Stimulated activated CD8-positive, alpha-beta memory T cell treated with anti-CD3 and anti-CD28 coated beads, Interleukin-7, amount 100 ng/mL, for 1 hour (primary cell): ENCODE measurements at regions not wholly inside any gene's neighbourhood (a gene's known extent, or its start where the extent isn't known, plus 50 kb on each side); places are given as distances from the start of the nearest gene placed in this dataset.

Source experiments
- DNase-seq, 2 donors: peaks; one replicate each; pipeline ENCODE4 v3.0.0-alpha.2; 2020; ENCODE audit warnings: low read depth in 2 of 2

DNA sequence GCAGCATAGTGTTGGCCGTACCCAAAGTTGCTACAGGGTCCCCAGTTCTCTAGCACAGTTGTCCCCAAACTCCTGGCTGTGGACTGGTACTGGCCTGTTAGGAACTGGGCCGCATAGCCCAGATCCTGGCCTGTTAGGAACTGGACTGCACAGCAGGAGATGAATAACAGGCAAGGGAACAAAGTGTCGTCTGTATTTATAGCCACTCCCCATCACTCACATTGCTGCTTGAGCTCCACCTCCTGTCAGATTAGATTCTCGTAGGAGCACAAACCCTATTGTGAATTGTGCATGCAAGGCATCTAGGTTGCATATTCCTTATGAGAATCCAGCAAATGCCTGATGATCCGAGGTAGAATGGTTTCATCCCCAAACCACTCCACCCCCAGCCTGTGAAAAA, 604.0 kb upstream of the LMCD1 start:
- DNase-seq = no peak

GRCh38 chr3:7913283-7913682, 588.3 kb upstream of the LMCD1 start:
- no peak for DNase-seq

GRCh38 chr3:7915356-7915755, 586.3 kb upstream of the LMCD1 start:
- DNase-seq = no peak

GRCh38 chr3:7917443-7918151, 584.0 kb upstream of the LMCD1 start:
- no peak for DNase-seq

DNA sequence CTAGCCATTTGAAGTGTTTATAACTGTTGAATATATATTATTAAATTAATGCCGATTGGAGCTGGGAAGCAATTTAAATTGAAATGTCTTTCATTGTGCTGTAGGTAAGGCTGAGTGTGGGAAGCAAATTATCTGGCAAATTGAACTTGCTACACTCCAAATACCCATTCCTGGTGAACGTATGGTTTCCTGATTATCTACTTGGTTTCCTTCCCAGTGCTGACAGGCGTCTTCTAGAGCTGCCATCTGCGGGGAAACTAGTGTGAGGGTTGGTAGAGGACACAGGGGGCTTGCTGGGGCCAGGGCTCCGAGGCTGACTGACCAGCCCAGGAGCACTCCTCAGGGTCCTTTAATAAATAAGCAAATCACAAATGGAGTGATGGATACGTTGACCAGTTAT, 581.4 kb upstream of the LMCD1 start:
- DNase-seq = no peak

DNA sequence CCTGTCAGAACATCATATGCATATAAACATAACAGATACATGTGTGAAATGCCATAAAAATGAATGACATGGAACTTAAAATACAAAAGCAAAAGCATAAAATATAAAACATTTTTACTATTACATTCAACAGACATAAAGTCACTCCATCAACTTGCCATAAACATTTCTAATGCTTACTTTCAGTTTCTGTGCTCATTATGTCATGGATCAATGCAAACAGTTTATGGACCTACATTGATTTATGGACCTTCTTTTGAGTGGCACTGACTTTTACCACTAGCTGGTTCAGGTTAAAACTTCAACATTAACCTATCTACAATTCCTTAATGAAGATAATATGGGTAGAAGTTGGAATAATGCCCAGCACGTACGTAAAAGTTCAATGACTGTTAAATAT, 577.4 kb upstream of the LMCD1 start:
- DNase-seq = no peak

GRCh38 chr3:7927015-7927414, 574.6 kb upstream of the LMCD1 start:
- no peak for DNase-seq

GRCh38 chr3:7927864-7928263, 573.8 kb upstream of the LMCD1 start:
- DNase-seq = no peak

DNA sequence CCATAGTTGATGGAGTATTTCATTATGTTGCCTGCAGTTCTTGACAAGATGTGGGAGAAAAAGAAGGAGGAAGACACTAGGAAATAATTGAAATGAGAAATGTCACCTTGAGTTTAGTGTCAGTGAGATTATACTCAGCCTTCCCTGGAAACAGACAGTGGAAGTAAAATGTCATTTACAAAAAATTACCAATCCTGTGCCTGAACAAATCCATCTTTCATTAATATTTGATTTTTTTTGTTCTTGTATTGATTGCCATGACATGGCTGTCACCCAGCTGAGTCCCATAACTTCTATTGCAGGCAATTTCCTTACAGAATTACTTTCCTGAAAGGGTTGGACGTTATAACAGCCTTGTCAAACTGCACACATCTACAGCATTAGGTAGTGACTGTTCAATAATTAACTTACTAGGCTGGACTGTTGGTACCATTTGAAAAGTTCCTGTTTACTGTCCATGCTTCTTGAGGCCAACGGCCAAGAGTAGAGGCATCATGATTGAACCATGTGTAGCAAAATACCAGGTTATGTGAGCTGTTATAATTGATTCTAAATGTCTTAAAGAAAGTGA, 572.2 kb upstream of the LMCD1 start:
- DNase-seq = no peak

- no peak for DNase-seq
Measured at GRCh38 chr3:7934362-7934761, 567.3 kb upstream of the LMCD1 start.

DNA sequence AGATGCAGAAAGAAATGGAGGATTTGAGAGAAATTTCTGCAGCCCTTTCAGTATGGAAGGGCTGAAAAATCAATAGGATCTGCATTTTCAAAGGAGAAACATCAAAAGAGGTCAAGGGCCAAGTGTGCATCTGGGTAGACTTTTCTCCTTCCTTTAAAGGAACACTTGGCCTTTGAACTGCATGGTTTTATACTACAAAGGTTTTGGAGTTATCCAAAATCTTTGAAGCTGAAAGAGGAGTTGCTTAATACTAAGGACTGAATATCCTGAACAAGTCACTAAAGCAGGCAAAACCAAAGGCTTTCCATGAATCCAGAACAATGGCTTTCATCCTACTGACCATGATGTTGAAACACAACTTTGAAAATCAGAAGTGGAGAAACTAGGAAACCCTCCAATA, 553.7 kb upstream of the LMCD1 start:
- DNase-seq = no peak

- no peak for DNase-seq
Measured at GRCh38 chr3:7950890-7951289, 550.7 kb upstream of the LMCD1 start.

DNA sequence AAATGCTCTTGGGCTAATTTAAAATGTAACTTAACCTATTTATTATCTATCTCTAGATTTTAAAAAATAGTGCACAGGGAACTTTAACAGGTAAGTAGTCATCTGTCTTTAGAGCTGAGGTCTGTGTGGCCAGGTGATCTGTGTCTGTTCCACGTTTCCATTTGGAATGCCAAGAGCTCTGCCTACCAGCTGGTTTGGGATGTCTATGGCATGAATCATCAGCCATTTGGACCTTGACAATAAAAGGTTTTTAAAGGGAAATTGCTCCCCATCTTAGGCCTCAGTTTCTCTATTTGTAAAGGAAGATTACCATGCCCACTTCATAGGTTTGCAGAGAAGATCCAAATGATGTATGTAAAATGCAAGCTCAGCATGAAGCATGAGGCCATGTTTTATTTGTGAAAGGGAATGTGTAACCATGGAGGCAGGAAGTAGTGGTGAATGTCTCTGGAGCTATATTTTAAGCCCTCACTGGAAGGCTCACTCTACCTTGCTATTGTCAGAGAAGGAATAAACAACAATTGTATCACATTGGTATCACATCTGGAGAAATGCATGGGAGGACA, 548.1 kb upstream of the LMCD1 start:
- DNase-seq = no peak

- no peak for DNase-seq
Measured at GRCh38 chr3:7957024-7957423, 544.6 kb upstream of the LMCD1 start.

GRCh38 chr3:7959094-7959493, 542.5 kb upstream of the LMCD1 start:
- no peak for DNase-seq

GRCh38 chr3:7960601-7961000, 541.0 kb upstream of the LMCD1 start:
- DNase-seq = no peak

DNA sequence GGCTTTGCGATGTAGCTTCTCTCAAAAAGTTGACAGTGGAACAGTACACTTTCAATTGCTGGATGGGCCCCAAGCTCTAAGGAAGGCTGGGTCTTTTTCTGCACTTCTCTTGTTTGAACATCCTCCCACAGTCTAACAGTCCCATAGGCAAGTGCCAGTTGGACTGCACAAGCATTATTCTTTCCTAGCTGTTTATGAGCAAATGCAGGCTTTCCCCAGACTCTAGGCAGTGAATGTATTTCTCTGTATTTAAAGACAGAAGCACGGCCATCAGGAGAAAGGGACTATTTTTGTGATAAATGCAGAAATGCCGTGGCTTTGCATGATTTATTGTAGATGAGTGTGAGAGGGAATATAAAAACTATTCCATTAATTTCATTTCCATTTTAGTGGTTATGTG, 539.3 kb upstream of the LMCD1 start:
- DNase-seq = no peak

GRCh38 chr3:7964899-7965298, 536.7 kb upstream of the LMCD1 start:
- no peak for DNase-seq

DNA sequence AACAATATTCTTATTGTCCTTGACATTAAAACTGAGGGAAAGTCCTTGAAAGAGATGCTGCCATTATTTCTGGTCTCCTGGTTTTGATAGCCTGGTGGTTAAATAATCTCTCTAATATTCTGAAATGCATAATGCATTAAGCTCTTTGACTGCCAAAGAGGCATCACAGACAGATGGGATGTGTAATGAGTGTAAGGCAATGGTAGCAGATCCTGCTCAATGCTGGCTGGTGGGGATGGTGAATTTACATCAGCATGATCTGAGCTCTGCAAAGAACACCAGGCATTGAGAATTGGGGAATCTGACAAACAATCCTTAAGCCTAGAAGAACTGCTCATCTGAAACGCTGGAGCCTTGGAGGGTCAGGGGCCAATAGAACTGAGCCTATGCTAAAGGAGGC, 528.6 kb upstream of the LMCD1 start:
- no peak for DNase-seq

- no peak for DNase-seq
Measured at GRCh38 chr3:7977245-7978086, 524.2 kb upstream of the LMCD1 start.

DNA sequence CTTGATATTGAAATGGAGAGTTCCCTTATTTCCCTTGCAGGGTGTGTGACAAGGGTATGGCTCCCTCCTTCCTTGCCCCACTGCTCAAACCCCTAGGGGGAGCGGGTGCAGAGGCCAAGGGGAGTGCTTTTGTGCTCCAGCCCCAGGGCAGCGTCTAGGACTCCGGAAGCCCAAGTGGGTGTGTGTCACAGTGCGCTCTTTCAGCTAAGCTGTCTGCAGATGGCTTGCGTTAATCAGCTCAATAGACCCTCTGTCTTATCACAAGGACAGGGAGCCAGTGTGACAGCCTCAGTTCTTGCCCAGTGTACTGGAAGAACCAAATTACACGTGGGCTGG, 523.6 kb upstream of the LMCD1 start:
- DNase-seq = no peak

GRCh38 chr3:7982126-7982525, 519.5 kb upstream of the LMCD1 start:
- no peak for DNase-seq

GRCh38 chr3:7999384-7999783, 502.2 kb upstream of the LMCD1 start:
- no peak for DNase-seq
